ENCODE measurements at regions not wholly inside any gene's neighbourhood (a gene's known extent, or its start where the extent isn't known, plus 50 kb on each side); places are given as distances from the start of the nearest gene placed in this dataset.

- no peak for TF ChIP-seq CTCF (IDR thresholded peaks at IDR 0.05; ENCODE audit: poor library complexity, severe bottlenecking)
- no peak for TF ChIP-seq EP300 (conservative IDR thresholded peaks at IDR 0.05; ENCODE audit: poor library complexity, severe bottlenecking)
- no peak for TF ChIP-seq TAF1 (IDR thresholded peaks at IDR 0.05; ENCODE audit: low read depth)
- no peak for TF ChIP-seq POLR2AphosphoS5 (IDR thresholded peaks at IDR 0.05)
Measured at GRCh38 chr10:121073728-121074127, 222.6 kb downstream of the WDR11 start.
